ENCODE measurements at regions not wholly inside any gene's neighbourhood (a gene's known extent, or its start where the extent isn't known, plus 50 kb on each side); places are given as distances from the start of the nearest gene placed in this dataset.

- no peak for FAIRE-seq
- ChIA-PET POLR2A (no interaction called here), CTCF (no interaction called here)
Observed at GRCh38 chr4:162458051-162458450, 294.3 kb upstream of the FSTL5 start.

GRCh38 chr4:162457071-162457865, 293.5 kb upstream of the FSTL5 start:
- Histone ChIP-seq H3K4me3 (no peak overlapping the region), H3K4me1 (no peaks in the 10 kb centered on the region), H3K9me3 (no peaks in the 10 kb centered on the region), H3K4me2 (no peak overlapping the region), H3K27ac (no peak overlapping the region)
- ATAC-seq (no peak), FAIRE-seq (no peak), DNase-seq (ENCODE audit: low read depth in 1 of 2, low spot score in 1 of 2) (no peak)
- TF ChIP-seq E2F6 (IDR thresholded peaks at IDR 0.05; ENCODE audit: borderline replicate concordance, low read depth) = no peak
- TF ChIP-seq JUNB (IDR thresholded peaks at IDR 0.05) = no peak
- no peak for TF ChIP-seq EHMT2 (IDR thresholded peaks at IDR 0.05; ENCODE audit: low read depth)
- no peak for TF ChIP-seq PHF8 (IDR thresholded peaks at IDR 0.05; ENCODE audit: borderline replicate concordance, low read depth)
- TF ChIP-seq HES2 (IDR thresholded peaks at IDR 0.05) = no peak
- POLR2A ChIA-PET = no interaction called here
- CTCF ChIA-PET = no interaction called here
- 31% methylated on average over 5 of the region's 5 CpGs for WGBS (ENCODE audit: missing lambda C conversion rate)

More at GRCh38 chr4:162458051-162458450, 294.3 kb upstream of the FSTL5 start:
- DNase-seq (ENCODE audit: low read depth in 1 of 2, low spot score in 1 of 2) = no peak
- H3K4me2 ChIP-seq = no peak overlapping the region
- no peak overlapping the region for H3K4me3 ChIP-seq
- no peak for TF ChIP-seq RFX5 (IDR thresholded peaks at IDR 0.05)
- no peak for TF ChIP-seq GATA3 (IDR thresholded peaks at IDR 0.05; ENCODE audit: borderline replicate concordance)
- H3K9me3 ChIP-seq = no peaks in the 10 kb centered on the region
- 22% methylated on average over 6 of the region's 6 CpGs for WGBS (ENCODE audit: missing lambda C conversion rate)
- ATAC-seq = no peak
- H3K27ac ChIP-seq = no peak overlapping the region
- H3K4me1 ChIP-seq = no peaks in the 10 kb centered on the region

GRCh38 chr4:162456106-162456505, 292.3 kb upstream of the FSTL5 start:
- no peak for DNase-seq (ENCODE audit: low read depth in 1 of 2, low spot score in 1 of 2)
- Histone ChIP-seq H3K4me3 (no peak overlapping the region), H3K4me1 (no peaks in the 10 kb centered on the region), H3K4me2 (no peak overlapping the region), H3K9me3 (no peaks in the 10 kb centered on the region), H3K27ac (no peak overlapping the region)
- ChIA-PET CTCF (no interaction called here), POLR2A (no interaction called here)
- no peak for ATAC-seq
- no peak for FAIRE-seq
- no peak for TF ChIP-seq ZC3H11A (IDR thresholded peaks at IDR 0.05)
- no peak for TF ChIP-seq CEBPB (IDR thresholded peaks at IDR 0.05)
- TF ChIP-seq, protein P1, sequence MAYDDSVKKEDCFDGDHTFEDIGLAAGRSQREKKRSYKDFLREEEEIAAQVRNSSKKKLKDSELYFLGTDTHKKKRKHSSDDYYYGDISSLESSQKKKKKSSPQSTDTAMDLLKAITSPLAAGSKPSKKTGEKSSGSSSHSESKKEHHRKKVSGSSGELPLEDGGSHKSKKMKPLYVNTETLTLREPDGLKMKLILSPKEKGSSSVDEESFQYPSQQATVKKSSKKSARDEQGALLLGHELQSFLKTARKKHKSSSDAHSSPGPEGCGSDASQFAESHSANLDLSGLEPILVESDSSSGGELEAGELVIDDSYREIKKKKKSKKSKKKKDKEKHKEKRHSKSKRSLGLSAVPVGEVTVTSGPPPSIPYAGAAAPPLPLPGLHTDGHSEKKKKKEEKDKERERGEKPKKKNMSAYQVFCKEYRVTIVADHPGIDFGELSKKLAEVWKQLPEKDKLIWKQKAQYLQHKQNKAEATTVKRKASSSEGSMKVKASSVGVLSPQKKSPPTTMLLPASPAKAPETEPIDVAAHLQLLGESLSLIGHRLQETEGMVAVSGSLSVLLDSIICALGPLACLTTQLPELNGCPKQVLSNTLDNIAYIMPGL (CRISPR knock-in tag; IDR thresholded peaks at IDR 0.05; ENCODE audit: borderline replicate concordance) = no peak
- TF ChIP-seq EHMT2 (IDR thresholded peaks at IDR 0.05; ENCODE audit: low read depth) = no peak
- TF ChIP-seq TFCP2L1 (CRISPR knock-in tag; IDR thresholded peaks at IDR 0.05) = no peak
- TF ChIP-seq REST (IDR thresholded peaks at IDR 0.05) = no peak
- TF ChIP-seq, protein P2, sequence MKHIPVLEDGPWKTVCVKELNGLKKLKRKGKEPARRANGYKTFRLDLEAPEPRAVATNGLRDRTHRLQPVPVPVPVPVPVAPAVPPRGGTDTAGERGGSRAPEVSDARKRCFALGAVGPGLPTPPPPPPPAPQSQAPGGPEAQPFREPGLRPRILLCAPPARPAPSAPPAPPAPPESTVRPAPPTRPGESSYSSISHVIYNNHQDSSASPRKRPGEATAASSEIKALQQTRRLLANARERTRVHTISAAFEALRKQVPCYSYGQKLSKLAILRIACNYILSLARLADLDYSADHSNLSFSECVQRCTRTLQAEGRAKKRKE (CRISPR knock-in tag; IDR thresholded peaks at IDR 0.05; ENCODE audit: low read depth) = no peak
- no peak for TF ChIP-seq CHD2 (IDR thresholded peaks at IDR 0.05; ENCODE audit: low read length, partially characterized antibody)
- no peak for TF ChIP-seq KDM1A (IDR thresholded peaks at IDR 0.05; ENCODE audit: low read depth)
- WGBS (ENCODE audit: missing lambda C conversion rate) = 28% methylated on average over 3 of the region's 3 CpGs
